ENCODE measurements at regions not wholly inside any gene's neighbourhood (a gene's known extent, or its start where the extent isn't known, plus 50 kb on each side); places are given as distances from the start of the nearest gene placed in this dataset.

- H3K36me3 Mint-ChIP-seq (ENCODE audit: insufficient read depth, unreplicated experiment) = no peaks in the 10 kb centered on the region
- no peak for TF ChIP-seq CTCF (IDR thresholded peaks at IDR 0.05; ENCODE audit: unreplicated experiment)
- peaks cover 9% of the 10 kb centered on the region for H3K4me1 Mint-ChIP-seq (ENCODE audit: low read depth, unreplicated experiment)
- H3K27ac Mint-ChIP-seq (ENCODE audit: unreplicated experiment) = no peak overlapping the region
- no peaks in the 10 kb centered on the region for H3K27me3 Mint-ChIP-seq (ENCODE audit: unreplicated experiment)
- no peak overlapping the region for H3K4me3 Mint-ChIP-seq (ENCODE audit: low read depth, unreplicated experiment)
- peaks cover 2% of the 10 kb centered on the region for H3K9me3 Mint-ChIP-seq (ENCODE audit: low read depth, unreplicated experiment)
- intact Hi-C loops (cut with micrococcal nuclease; ENCODE audit: unreplicated experiment) = no loop called here
- DNase-seq = no peak
- CTCF ChIA-PET = interaction anchor here (0.6 kb wide), 1 partner anchor 405 kb away, joined by 3 read pairs; no protein-coding TSS in a partner anchor
- no TSS peak for BruUV-seq (replicated peaks)
Measured at GRCh38 chr5:68084396-68084795, 131.2 kb upstream of the PIK3R1 start.

GRCh38 chr5:68080282-68081050, 135.1 kb upstream of the PIK3R1 start:
- CTCF ChIA-PET = no interaction called here
- Mint-ChIP-seq H3K4me1 (ENCODE audit: low read depth, unreplicated experiment) (peaks cover 9% of the 10 kb centered on the region), H3K36me3 (ENCODE audit: insufficient read depth, unreplicated experiment) (no peaks in the 10 kb centered on the region), H3K9me3 (ENCODE audit: low read depth, unreplicated experiment) (peaks cover 2% of the 10 kb centered on the region), H3K4me3 (ENCODE audit: low read depth, unreplicated experiment) (no peak overlapping the region), H3K27ac (ENCODE audit: unreplicated experiment) (no peak overlapping the region), H3K27me3 (ENCODE audit: unreplicated experiment) (no peaks in the 10 kb centered on the region)
- BruUV-seq (replicated peaks) = no TSS peak
- TF ChIP-seq CTCF (IDR thresholded peaks at IDR 0.05; ENCODE audit: unreplicated experiment) = no peak
- no peak for DNase-seq
- intact Hi-C loops (cut with micrococcal nuclease; ENCODE audit: unreplicated experiment) = no loop called here

- CTCF ChIA-PET = no interaction called here
- peaks cover 23% of the 10 kb centered on the region for H3K4me1 Mint-ChIP-seq (ENCODE audit: low read depth, unreplicated experiment)
Measured at GRCh38 chr5:68077349-68077894, 138.1 kb upstream of the PIK3R1 start.

GRCh38 chr5:68074633-68075032, 140.9 kb upstream of the PIK3R1 start:
- CTCF ChIA-PET = no interaction called here
- intact Hi-C loops (cut with micrococcal nuclease; ENCODE audit: unreplicated experiment) = no loop called here

More at GRCh38 chr5:68077349-68077894, 138.1 kb upstream of the PIK3R1 start:
- H3K27ac Mint-ChIP-seq (ENCODE audit: unreplicated experiment) = no peak overlapping the region
- intact Hi-C loops (cut with micrococcal nuclease; ENCODE audit: unreplicated experiment) = no loop called here
- no peak overlapping the region for H3K4me3 Mint-ChIP-seq (ENCODE audit: low read depth, unreplicated experiment)
- no peak for TF ChIP-seq CTCF (IDR thresholded peaks at IDR 0.05; ENCODE audit: unreplicated experiment)
- no peaks in the 10 kb centered on the region for H3K9me3 Mint-ChIP-seq (ENCODE audit: low read depth, unreplicated experiment)
- no peaks in the 10 kb centered on the region for H3K27me3 Mint-ChIP-seq (ENCODE audit: unreplicated experiment)
- peaks cover 4% of the 10 kb centered on the region for H3K36me3 Mint-ChIP-seq (ENCODE audit: insufficient read depth, unreplicated experiment)
- no TSS peak for BruUV-seq (replicated peaks)
- DNase-seq = no peak

More at GRCh38 chr5:68074633-68075032, 140.9 kb upstream of the PIK3R1 start:
- Mint-ChIP-seq H3K4me3 (ENCODE audit: low read depth, unreplicated experiment) (no peak overlapping the region), H3K27ac (ENCODE audit: unreplicated experiment) (no peak overlapping the region), H3K36me3 (ENCODE audit: insufficient read depth, unreplicated experiment) (peaks cover 4% of the 10 kb centered on the region), H3K27me3 (ENCODE audit: unreplicated experiment) (no peaks in the 10 kb centered on the region), H3K9me3 (ENCODE audit: low read depth, unreplicated experiment) (no peaks in the 10 kb centered on the region), H3K4me1 (ENCODE audit: low read depth, unreplicated experiment) (peaks cover 21% of the 10 kb centered on the region)
- DNase-seq = peak; percentile 4
- BruUV-seq (replicated peaks) = no TSS peak
- TF ChIP-seq CTCF (IDR thresholded peaks at IDR 0.05; ENCODE audit: unreplicated experiment) = no peak
